ENCODE measurements at regions not wholly inside any gene's neighbourhood (a gene's known extent, or its start where the extent isn't known, plus 50 kb on each side); places are given as distances from the start of the nearest gene placed in this dataset.

DNA sequence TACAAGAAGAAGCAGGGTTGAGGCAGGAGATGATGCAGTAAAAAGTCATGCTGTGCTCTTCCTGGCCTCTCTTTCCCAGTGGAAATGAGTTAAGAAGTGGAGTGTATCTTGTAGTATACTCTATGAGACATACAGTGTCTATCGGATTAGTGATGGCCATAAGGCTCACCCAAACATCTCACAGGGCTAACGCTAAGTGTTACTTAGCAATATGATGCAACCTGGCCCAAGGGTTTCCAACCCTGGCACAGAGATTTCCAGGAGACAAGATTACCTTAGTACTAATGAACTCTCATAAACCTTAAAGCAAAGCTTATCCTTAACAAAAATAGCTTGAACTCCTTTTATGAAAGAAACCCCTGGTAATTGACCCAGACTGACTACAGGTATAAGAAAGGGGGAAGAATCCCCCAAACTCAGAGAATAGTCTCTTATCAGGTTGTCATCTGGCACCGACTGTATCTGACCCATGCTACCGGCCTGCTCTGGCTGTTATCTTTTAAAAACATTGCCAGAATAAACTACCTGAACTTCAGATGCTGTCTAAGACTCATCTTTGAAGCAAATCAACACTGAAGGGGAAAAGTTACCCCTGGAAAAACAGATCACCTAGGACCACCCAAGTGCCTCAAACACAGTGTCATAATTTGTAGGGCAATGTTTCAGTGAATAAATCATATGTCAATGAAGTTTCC lies 1002.0 kb downstream of the REEP3 start:
- Histone ChIP-seq H3K36me3 (ENCODE audit: control insufficient read depth, insufficient read depth, low read length) (no peaks in the 10 kb centered on the region), H3K4me3 (ENCODE audit: low read depth, low read length) (no peak overlapping the region), H3K27me3 (ENCODE audit: control insufficient read depth, insufficient read depth, low read length) (no peaks in the 10 kb centered on the region)
- TF ChIP-seq, protein P1, sequence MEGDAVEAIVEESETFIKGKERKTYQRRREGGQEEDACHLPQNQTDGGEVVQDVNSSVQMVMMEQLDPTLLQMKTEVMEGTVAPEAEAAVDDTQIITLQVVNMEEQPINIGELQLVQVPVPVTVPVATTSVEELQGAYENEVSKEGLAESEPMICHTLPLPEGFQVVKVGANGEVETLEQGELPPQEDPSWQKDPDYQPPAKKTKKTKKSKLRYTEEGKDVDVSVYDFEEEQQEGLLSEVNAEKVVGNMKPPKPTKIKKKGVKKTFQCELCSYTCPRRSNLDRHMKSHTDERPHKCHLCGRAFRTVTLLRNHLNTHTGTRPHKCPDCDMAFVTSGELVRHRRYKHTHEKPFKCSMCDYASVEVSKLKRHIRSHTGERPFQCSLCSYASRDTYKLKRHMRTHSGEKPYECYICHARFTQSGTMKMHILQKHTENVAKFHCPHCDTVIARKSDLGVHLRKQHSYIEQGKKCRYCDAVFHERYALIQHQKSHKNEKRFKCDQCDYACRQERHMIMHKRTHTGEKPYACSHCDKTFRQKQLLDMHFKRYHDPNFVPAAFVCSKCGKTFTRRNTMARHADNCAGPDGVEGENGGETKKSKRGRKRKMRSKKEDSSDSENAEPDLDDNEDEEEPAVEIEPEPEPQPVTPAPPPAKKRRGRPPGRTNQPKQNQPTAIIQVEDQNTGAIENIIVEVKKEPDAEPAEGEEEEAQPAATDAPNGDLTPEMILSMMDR (IDR thresholded peaks at IDR 0.05; ENCODE audit: insufficient read depth, low read length, severe bottlenecking) = no peak
- FAIRE-seq (no peak), DNase-seq (ENCODE audit: low read depth) (no peak)

DNA sequence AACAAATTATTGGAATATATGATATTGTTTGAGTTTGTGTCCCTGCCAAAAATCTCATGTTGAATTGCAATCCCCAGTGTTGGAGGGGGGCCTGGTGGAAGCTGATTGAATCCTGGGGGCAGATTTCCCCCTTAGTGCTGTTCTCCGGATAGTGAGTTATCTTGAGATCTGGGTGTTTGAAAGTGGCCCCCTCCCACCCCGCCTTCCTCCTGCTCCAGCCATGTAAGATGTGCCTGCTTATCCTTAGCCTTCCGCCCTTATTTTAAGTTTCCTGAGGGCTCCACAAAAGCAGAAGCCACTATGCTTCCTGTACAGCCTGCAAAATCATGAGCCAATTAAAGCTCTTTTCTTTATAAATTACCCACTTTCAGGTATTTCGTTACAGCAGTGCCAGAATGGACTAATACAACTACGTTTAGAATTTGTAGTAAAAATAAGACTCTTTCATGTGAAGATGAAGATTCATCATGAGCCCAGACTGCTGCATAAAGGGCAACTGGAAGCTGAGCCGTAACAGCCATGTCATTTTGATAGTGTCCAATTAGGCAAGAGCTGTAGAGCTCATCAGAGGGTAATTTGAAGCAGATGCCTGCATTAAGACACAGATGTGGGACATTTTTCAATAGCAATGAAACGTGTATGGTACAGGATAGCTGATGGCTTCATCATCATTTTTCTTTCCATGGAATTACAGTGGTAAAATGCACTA lies 1007.2 kb downstream of the REEP3 start:
- Histone ChIP-seq H3K4me3 (ENCODE audit: low read depth, low read length) (no peak overlapping the region), H3K27me3 (ENCODE audit: control insufficient read depth, insufficient read depth, low read length) (no peaks in the 10 kb centered on the region), H3K36me3 (ENCODE audit: control insufficient read depth, insufficient read depth, low read length) (no peaks in the 10 kb centered on the region)
- FAIRE-seq (no peak), DNase-seq (ENCODE audit: low read depth) (no peak)
- TF ChIP-seq, protein P1 (IDR thresholded peaks at IDR 0.05; ENCODE audit: insufficient read depth, low read length, severe bottlenecking) = no peak

DNA sequence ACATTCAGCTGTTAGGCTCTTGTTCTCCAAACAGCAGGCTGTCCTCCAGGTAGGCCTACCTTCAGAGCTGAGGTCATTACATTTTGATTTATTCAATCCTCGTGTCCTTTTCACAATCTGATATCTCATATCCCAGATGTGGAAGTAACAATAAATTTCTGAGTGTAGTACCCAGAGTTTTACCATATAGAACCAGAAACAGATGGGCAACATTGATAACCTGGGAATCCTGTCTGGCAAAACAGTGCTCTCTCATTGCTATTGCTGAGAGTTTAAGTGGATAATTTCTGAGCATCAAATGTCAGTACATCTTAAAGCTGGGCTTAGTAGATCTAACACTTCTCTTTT lies 1007.8 kb downstream of the REEP3 start:
- DNase-seq (ENCODE audit: low read depth) (no peak), FAIRE-seq (no peak)
- TF ChIP-seq, protein P1 (IDR thresholded peaks at IDR 0.05; ENCODE audit: insufficient read depth, low read length, severe bottlenecking) = no peak
- Histone ChIP-seq H3K27me3 (ENCODE audit: control insufficient read depth, insufficient read depth, low read length) (no peaks in the 10 kb centered on the region), H3K4me3 (ENCODE audit: low read depth, low read length) (no peak overlapping the region), H3K36me3 (ENCODE audit: control insufficient read depth, insufficient read depth, low read length) (no peaks in the 10 kb centered on the region)

DNA sequence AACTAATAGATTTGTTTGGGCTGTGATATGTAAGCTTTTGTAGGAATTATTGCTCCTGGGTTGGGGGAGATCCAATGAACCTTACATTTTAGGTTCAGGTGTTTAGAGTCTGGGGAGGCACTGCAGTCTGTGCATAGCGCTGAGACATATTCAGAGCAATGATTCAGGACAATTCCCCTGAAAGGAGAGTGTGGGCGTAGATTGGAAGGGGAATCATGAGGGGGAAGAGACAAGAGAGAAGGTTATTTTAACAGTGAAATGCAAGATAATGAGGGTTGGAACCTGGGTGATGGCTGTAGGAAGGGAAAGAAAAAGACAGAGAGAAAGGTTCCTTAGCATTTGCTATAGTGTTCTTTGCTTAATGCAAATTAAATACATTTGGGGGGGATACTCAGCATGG lies 1013.4 kb downstream of the REEP3 start:
- Histone ChIP-seq H3K36me3 (ENCODE audit: control insufficient read depth, insufficient read depth, low read length) (no peaks in the 10 kb centered on the region), H3K4me3 (ENCODE audit: low read depth, low read length) (no peak overlapping the region), H3K27me3 (ENCODE audit: control insufficient read depth, insufficient read depth, low read length) (no peaks in the 10 kb centered on the region)
- FAIRE-seq (no peak), DNase-seq (ENCODE audit: low read depth) (no peak)
- TF ChIP-seq, protein P1 (IDR thresholded peaks at IDR 0.05; ENCODE audit: insufficient read depth, low read length, severe bottlenecking) = no peak

DNA sequence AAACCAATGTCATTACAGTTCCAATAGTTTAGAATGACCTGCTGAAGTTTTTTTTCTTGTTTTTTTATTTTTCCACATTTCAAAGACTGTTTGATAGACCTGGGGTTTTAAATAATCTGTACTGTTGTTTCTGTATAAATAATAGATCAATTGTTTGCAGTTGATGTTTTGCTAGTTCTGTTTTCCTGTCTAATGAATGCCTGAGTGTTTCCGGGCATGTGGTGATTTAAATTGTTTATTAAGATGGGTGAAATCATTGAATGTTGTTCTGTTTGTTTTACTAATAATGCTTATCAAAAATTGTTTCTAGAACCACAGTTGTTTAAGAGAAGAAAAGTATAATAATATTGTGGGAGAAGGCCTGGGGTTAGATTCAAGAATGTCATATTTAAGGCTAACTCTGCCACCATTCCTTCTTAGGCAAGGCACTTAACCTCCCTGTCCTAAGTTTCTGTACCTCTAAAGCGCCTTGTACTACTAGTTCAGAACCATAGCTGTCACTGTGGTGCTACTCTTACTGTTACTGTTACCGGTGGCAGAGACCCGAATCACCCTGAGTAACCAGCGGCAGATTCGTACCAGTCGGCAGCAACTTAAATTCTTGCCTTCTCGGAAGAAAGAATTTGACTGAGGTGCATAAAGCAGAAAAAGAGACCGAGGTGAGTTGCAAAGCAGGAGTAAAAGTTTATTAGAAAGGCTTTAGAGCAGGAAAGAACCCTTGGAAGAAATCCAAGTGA lies 1014.1 kb downstream of the REEP3 start:
- Histone ChIP-seq H3K36me3 (ENCODE audit: control insufficient read depth, insufficient read depth, low read length) (no peaks in the 10 kb centered on the region), H3K4me3 (ENCODE audit: low read depth, low read length) (no peak overlapping the region), H3K27me3 (ENCODE audit: control insufficient read depth, insufficient read depth, low read length) (no peaks in the 10 kb centered on the region)
- TF ChIP-seq, protein P1 (IDR thresholded peaks at IDR 0.05; ENCODE audit: insufficient read depth, low read length, severe bottlenecking) = no peak
- FAIRE-seq = no peak
- DNase-seq (ENCODE audit: low read depth) = no peak

Data from bronchial epithelial cell (primary cell).